ENCODE measurements at regions not wholly inside any gene's neighbourhood (a gene's known extent, or its start where the extent isn't known, plus 50 kb on each side); places are given as distances from the start of the nearest gene placed in this dataset.

DNA sequence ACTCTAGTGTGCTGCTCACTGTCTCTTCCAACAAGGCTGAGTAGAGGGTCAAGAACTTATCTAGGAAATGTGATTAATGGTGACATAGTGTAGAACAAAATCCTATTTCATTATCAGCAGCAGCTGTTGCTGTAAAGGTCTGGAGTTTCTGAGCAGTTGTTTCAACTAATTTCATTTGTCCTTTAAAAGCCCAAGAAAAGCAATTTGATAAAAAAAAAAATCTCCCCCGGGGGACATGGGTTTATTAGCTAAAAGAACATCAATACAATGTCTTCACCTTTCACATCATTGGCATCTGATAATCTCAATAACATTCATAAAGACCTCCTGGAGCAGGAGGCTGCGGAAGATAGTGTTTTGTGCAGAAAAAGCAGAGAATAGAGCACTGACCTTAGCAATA is 468.1 kb downstream of the KCTD16 start:
- BruUV-seq (replicated peaks), result no TSS peak
- H3K79me2 ChIP-seq (ENCODE audit: insufficient read depth, low read length), result no peaks in the 10 kb centered on the region
- H3K4me1 ChIP-seq (ENCODE audit: insufficient read depth, low read length), result no peaks in the 10 kb centered on the region
- no peak for FAIRE-seq
- H4K20me1 ChIP-seq (ENCODE audit: insufficient read depth, low read length), result no peaks in the 10 kb centered on the region
- ATAC-seq, result no peak
- intact Hi-C loops (cut with micrococcal nuclease; ENCODE audit: unreplicated experiment) (no loop called here), in situ Hi-C loops (cut with HindIII; ENCODE audit: extremely low pct_ligation_motif_present, low pct_unique_long_range_greater_than_20kb) (no loop called here)
- no peak overlapping the region for H2AFZ ChIP-seq (ENCODE audit: low read length)
- POLR2A ChIA-PET, result no interaction called here
- H3K4me3 ChIP-seq (replicated peaks in 1 of 3; ENCODE audit: insufficient read depth in 1 of 3, low read depth in 2 of 3, low read length in 3 of 3), result no peak overlapping the region
- no peaks in the 10 kb centered on the region; a peak in 1 of 5 replicates for H3K27me3 ChIP-seq (ENCODE audit: control insufficient read depth in 1 of 2, insufficient read depth in 2 of 2, low read length in 2 of 2)
- no peaks in the 10 kb centered on the region for H3K36me3 ChIP-seq (replicated peaks in 1 of 2; ENCODE audit: control insufficient read depth in 1 of 2, insufficient read depth in 2 of 2, low read length in 2 of 2)
- WGBS (ENCODE audit: low lambda C conversion rate), result 2% methylated on average over 2 of the region's 2 CpGs
- CTCF ChIA-PET (ENCODE audit: low intra/inter-chr PET ratio, low total read pairs), result no interaction called here
- H3K9me3 ChIP-seq (ENCODE audit: low read length), result peaks cover 23% of the 10 kb centered on the region
- no peak overlapping the region for H3K27ac ChIP-seq (ENCODE audit: extremely low read length, insufficient read depth, low read length)
- H3K9ac ChIP-seq (ENCODE audit: insufficient read depth, low read depth, low read length), result no peak overlapping the region
- H3K4me2 ChIP-seq (ENCODE audit: low read depth, low read length), result no peak overlapping the region
- DNase-seq (ENCODE audit: low spot score), result no peak
- TF ChIP-seq ISX (CRISPR knock-in tag; conservative IDR thresholded peaks at IDR 0.05) (no peak), ZNF138 (CRISPR knock-in tag; IDR thresholded peaks at IDR 0.05; ENCODE audit: low read depth) (no peak), DRAP1 (CRISPR knock-in tag; IDR thresholded peaks at IDR 0.05) (no peak), ZNF383 (CRISPR knock-in tag; IDR thresholded peaks at IDR 0.05; ENCODE audit: borderline replicate concordance) (no peak), ZNF121 (CRISPR knock-in tag; IDR thresholded peaks at IDR 0.05) (no peak)
- TF ChIP-seq, protein P1, sequence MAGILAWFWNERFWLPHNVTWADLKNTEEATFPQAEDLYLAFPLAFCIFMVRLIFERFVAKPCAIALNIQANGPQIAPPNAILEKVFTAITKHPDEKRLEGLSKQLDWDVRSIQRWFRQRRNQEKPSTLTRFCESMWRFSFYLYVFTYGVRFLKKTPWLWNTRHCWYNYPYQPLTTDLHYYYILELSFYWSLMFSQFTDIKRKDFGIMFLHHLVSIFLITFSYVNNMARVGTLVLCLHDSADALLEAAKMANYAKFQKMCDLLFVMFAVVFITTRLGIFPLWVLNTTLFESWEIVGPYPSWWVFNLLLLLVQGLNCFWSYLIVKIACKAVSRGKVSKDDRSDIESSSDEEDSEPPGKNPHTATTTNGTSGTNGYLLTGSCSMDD (CRISPR knock-in tag; IDR thresholded peaks at IDR 0.05), result no peak

GRCh38 chr5:144634138-144634537 is 463.5 kb downstream of the KCTD16 start:
- CTCF ChIA-PET (ENCODE audit: low intra/inter-chr PET ratio, low total read pairs), result no interaction called here
- H3K36me3 ChIP-seq (replicated peaks in 1 of 2; ENCODE audit: control insufficient read depth in 1 of 2, insufficient read depth in 2 of 2, low read length in 2 of 2), result no peaks in the 10 kb centered on the region
- peaks cover 55% of the 10 kb centered on the region for H3K9me3 ChIP-seq (ENCODE audit: low read length)
- H3K27ac ChIP-seq (ENCODE audit: extremely low read length, insufficient read depth, low read length), result no peak overlapping the region
- H3K4me2 ChIP-seq (ENCODE audit: low read depth, low read length), result no peak overlapping the region
- no peaks in the 10 kb centered on the region; a peak in 1 of 5 replicates for H3K27me3 ChIP-seq (ENCODE audit: control insufficient read depth in 1 of 2, insufficient read depth in 2 of 2, low read length in 2 of 2)
- no peak overlapping the region for H3K4me3 ChIP-seq (replicated peaks in 1 of 3; ENCODE audit: insufficient read depth in 1 of 3, low read depth in 2 of 3, low read length in 3 of 3)
- H3K9ac ChIP-seq (ENCODE audit: insufficient read depth, low read depth, low read length), result no peak overlapping the region
- TF ChIP-seq TFDP1 (CRISPR knock-in tag; IDR thresholded peaks at IDR 0.05; ENCODE audit: borderline replicate concordance) (no peak), ZNF317 (CRISPR knock-in tag; IDR thresholded peaks at IDR 0.05) (no peak), PHF8 (CRISPR knock-in tag; IDR thresholded peaks at IDR 0.05) (no peak), ZNF367 (CRISPR knock-in tag; IDR thresholded peaks at IDR 0.05; ENCODE audit: borderline replicate concordance) (no peak), NR2F6 (IDR thresholded peaks at IDR 0.05) (no peak), NR2F6 (CRISPR knock-in tag; IDR thresholded peaks at IDR 0.05) (no peak), CHCHD3 (CRISPR knock-in tag; IDR thresholded peaks at IDR 0.05) (no peak), ZMAT3 (CRISPR knock-in tag; conservative IDR thresholded peaks at IDR 0.05) (no peak)
- no peaks in the 10 kb centered on the region for H3K79me2 ChIP-seq (ENCODE audit: insufficient read depth, low read length)
- WGBS (ENCODE audit: low lambda C conversion rate), result 3% methylated on average over 2 of the region's 2 CpGs
- POLR2A ChIA-PET, result no interaction called here
- no peak overlapping the region for H2AFZ ChIP-seq (ENCODE audit: low read length)
- intact Hi-C loops (cut with micrococcal nuclease; ENCODE audit: unreplicated experiment), result no loop called here
- ATAC-seq (no peak), FAIRE-seq (no peak), DNase-seq (ENCODE audit: low spot score) (no peak)
- BruUV-seq (replicated peaks), result no TSS peak
- no peaks in the 10 kb centered on the region for H3K4me1 ChIP-seq (ENCODE audit: insufficient read depth, low read length)
- no peaks in the 10 kb centered on the region for H4K20me1 ChIP-seq (ENCODE audit: insufficient read depth, low read length)
- in situ Hi-C loops (cut with HindIII; ENCODE audit: extremely low pct_ligation_motif_present, low pct_unique_long_range_greater_than_20kb), result no loop called here

All from HepG2 (cell line).